Activated naive CD4-positive, alpha-beta T cell treated with anti-CD3 and anti-CD28 coated beads, Interleukin-2, amount 50 U/mL, for 24 hours (primary cell): ENCODE measurements at regions not wholly inside any gene's neighbourhood (a gene's known extent, or its start where the extent isn't known, plus 50 kb on each side); places are given as distances from the start of the nearest gene placed in this dataset.
"Not testable (repeated sequence)": the region's sequence is repeated elsewhere in the genome, so short reads cannot be mapped to it uniquely, and the experiment has no call there.

Experiments used
- H3K27ac Mint-ChIP-seq: one replicate; pipeline ENCODE4 v1.8.0; 2021; ENCODE audit warnings: mild to moderate bottlenecking, mixed read lengths
- H3K27me3 Mint-ChIP-seq: one replicate; pipeline ENCODE4 v1.8.0; 2021; ENCODE audit warnings: mixed read lengths
- H3K36me3 Mint-ChIP-seq: one replicate; pipeline ENCODE4 v1.8.0; 2021; ENCODE audit warnings: mixed read lengths
- H3K4me1 Mint-ChIP-seq: one replicate; pipeline ENCODE4 v1.8.0; 2021; ENCODE audit warnings: mixed read lengths
- H3K4me3 Mint-ChIP-seq: one replicate; pipeline ENCODE4 v1.8.0; 2021; ENCODE audit warnings: mild to moderate bottlenecking, mixed read lengths
- H3K9me3 Mint-ChIP-seq: one replicate; pipeline ENCODE4 v1.8.0; 2021; ENCODE audit warnings: mixed read lengths

GRCh38 chr2:4914551-4914950, 777.6 kb upstream of the SOX11 start:
- no peak overlapping the region for H3K27ac Mint-ChIP-seq
- no peak overlapping the region for H3K4me3 Mint-ChIP-seq
- H3K36me3 Mint-ChIP-seq, result no peaks in the 10 kb centered on the region
- H3K27me3 Mint-ChIP-seq, result no peaks in the 10 kb centered on the region
- no peaks in the 10 kb centered on the region for H3K4me1 Mint-ChIP-seq
- H3K9me3 Mint-ChIP-seq, result peaks cover 5% of the 10 kb centered on the region

DNA sequence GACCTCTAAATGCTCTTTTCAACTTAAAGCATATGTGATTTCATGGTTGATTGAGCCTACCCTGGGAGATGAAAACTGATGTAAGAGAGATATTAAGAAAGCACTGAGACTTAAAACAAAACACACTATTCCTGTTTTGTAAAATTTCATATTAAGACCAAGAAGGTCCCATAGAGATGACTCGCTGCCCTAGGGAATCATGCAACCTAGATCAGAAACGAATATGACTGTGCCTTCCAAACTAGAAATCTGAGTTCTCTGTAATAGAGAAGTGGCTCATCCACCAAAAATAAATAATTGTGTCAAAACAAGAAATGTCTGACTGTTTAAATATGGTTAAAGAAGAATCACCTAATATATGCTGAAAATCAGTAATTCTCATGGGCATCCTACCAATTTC, 776.8 kb upstream of the SOX11 start:
- no peak overlapping the region for H3K27ac Mint-ChIP-seq
- no peaks in the 10 kb centered on the region for H3K36me3 Mint-ChIP-seq
- no peak overlapping the region for H3K4me3 Mint-ChIP-seq
- H3K9me3 Mint-ChIP-seq, result peaks cover 5% of the 10 kb centered on the region
- H3K27me3 Mint-ChIP-seq, result no peaks in the 10 kb centered on the region
- no peaks in the 10 kb centered on the region for H3K4me1 Mint-ChIP-seq

GRCh38 chr2:4916094-4916493, 776.1 kb upstream of the SOX11 start:
- no peak overlapping the region for H3K27ac Mint-ChIP-seq
- H3K4me1 Mint-ChIP-seq, result no peaks in the 10 kb centered on the region
- H3K27me3 Mint-ChIP-seq, result no peaks in the 10 kb centered on the region
- no peak overlapping the region for H3K4me3 Mint-ChIP-seq
- peaks cover 5% of the 10 kb centered on the region for H3K9me3 Mint-ChIP-seq
- H3K36me3 Mint-ChIP-seq, result no peaks in the 10 kb centered on the region

- no peak overlapping the region for H3K4me3 Mint-ChIP-seq
- H3K27me3 Mint-ChIP-seq, result no peaks in the 10 kb centered on the region
- H3K9me3 Mint-ChIP-seq, result no peaks in the 10 kb centered on the region
- H3K36me3 Mint-ChIP-seq, result no peaks in the 10 kb centered on the region
- H3K27ac Mint-ChIP-seq, result no peak overlapping the region
- no peaks in the 10 kb centered on the region for H3K4me1 Mint-ChIP-seq
Measured at GRCh38 chr2:4930704-4931103, 761.5 kb upstream of the SOX11 start.

DNA sequence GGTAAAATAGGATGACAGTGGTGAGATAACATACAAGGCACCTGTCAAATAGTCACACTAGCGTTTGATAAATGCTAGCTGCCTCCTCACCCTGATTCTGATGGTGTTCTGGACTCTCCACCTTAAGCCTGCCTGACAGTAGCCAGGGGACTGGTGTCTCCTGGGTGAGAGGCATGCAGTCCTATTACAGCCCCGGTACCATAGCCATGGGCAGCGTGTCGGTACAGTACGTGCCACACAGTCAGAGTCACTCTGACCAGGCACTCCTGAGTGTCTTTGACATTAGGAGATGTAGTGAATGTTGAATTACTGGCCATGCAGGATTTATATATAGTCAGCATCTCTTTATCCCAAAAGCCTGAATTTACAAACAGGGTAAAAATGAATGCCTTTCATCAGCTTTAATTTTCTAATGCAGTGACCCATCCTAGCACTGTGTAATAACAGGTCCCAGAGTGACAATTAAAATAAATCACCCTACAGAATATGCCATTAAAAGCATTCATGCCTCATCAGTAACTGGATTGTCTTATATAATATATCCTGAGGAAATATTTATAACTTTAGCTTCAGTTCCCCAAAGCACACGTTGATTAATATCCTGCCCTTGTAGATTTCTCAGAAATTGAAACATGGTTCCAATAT, 760.3 kb upstream of the SOX11 start:
- Mint-ChIP-seq H3K27me3 (no peaks in the 10 kb centered on the region), H3K4me3 (no peak overlapping the region), H3K36me3 (no peaks in the 10 kb centered on the region), H3K4me1 (no peaks in the 10 kb centered on the region), H3K27ac (no peak overlapping the region), H3K9me3 (no peaks in the 10 kb centered on the region)

- not testable (repeated sequence) for H3K9me3 Mint-ChIP-seq, H3K4me1 Mint-ChIP-seq, H3K27ac Mint-ChIP-seq, H3K36me3 Mint-ChIP-seq, H3K27me3 Mint-ChIP-seq, H3K4me3 Mint-ChIP-seq
Measured at GRCh38 chr2:4935291-4935690, 756.9 kb upstream of the SOX11 start.

DNA sequence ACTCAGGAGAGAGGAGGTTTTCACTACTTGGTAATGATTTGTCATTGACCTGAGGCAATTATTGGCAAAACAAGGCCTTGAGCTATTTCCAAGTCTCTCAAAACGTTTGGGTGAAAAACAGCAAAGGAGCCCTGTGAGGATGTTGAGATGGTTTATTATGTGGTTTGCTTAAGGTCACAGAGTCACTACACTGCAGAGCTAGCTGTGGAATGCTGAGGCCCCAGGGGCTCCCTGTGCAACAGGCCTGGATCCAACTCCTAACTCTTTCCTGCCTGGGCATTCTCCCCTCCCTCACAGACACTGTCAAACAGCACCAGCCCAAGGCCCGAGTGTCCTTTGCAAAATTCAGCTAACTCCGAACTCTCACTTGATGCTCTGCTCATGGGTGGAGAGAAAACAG, 754.6 kb upstream of the SOX11 start:
- Mint-ChIP-seq H3K4me1 (no peaks in the 10 kb centered on the region), H3K36me3 (peaks cover 1% of the 10 kb centered on the region), H3K27ac (no peak overlapping the region), H3K9me3 (peaks cover 5% of the 10 kb centered on the region), H3K4me3 (no peak overlapping the region), H3K27me3 (no peaks in the 10 kb centered on the region)

- no peak overlapping the region for H3K27ac Mint-ChIP-seq
- peaks cover 1% of the 10 kb centered on the region for H3K36me3 Mint-ChIP-seq
- H3K27me3 Mint-ChIP-seq, result no peaks in the 10 kb centered on the region
- no peaks in the 10 kb centered on the region for H3K4me1 Mint-ChIP-seq
- H3K9me3 Mint-ChIP-seq, result peaks cover 5% of the 10 kb centered on the region
- H3K4me3 Mint-ChIP-seq, result no peak overlapping the region
Measured at GRCh38 chr2:4938206-4938605, 754.0 kb upstream of the SOX11 start.

DNA sequence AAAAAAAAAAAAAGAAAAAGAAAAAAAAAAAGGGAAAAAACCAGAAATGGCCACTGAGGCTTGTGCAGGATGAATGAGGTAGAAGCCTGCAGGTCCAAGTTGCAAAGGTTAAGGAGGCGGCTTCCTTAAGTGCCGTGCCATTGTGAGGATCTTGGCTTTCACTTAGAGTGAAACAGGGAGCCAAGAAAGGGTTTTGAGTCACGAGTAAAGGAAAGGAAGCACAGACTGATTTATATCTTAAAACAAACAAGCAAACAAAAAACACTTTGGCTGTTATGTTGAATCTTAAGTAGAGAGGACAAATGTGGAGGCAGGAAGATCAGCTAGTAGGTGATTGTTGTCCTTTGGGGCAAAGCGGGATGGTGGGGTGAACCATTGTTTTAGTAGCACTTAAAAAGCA, 749.7 kb upstream of the SOX11 start:
- Mint-ChIP-seq H3K4me1 (no peaks in the 10 kb centered on the region), H3K27ac (no peak overlapping the region), H3K4me3 (no peak overlapping the region), H3K9me3 (peaks cover 5% of the 10 kb centered on the region), H3K36me3 (peaks cover 1% of the 10 kb centered on the region), H3K27me3 (no peaks in the 10 kb centered on the region)

DNA sequence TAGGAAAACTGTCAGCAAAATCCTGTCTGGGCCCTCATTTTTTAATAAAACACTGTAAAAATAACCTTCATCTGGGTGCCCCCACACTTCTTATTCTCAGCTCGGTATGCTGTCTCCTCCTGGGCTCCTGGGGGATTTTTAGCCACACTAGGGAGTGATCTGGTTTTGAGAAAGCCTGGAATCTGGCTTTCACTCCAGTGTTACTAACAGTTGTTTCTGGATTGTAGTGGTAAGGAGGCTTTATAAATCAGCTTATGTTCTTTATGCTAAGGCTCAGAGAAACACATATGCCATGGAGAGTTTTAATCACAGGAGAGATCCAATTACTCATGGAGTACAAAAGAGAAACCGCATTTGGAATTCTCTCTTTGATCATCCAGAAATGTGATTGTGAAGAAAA, 744.3 kb upstream of the SOX11 start:
- no peaks in the 10 kb centered on the region for H3K27me3 Mint-ChIP-seq
- H3K4me3 Mint-ChIP-seq, result no peak overlapping the region
- no peaks in the 10 kb centered on the region for H3K4me1 Mint-ChIP-seq
- no peaks in the 10 kb centered on the region for H3K9me3 Mint-ChIP-seq
- H3K36me3 Mint-ChIP-seq, result no peaks in the 10 kb centered on the region
- no peak overlapping the region for H3K27ac Mint-ChIP-seq

DNA sequence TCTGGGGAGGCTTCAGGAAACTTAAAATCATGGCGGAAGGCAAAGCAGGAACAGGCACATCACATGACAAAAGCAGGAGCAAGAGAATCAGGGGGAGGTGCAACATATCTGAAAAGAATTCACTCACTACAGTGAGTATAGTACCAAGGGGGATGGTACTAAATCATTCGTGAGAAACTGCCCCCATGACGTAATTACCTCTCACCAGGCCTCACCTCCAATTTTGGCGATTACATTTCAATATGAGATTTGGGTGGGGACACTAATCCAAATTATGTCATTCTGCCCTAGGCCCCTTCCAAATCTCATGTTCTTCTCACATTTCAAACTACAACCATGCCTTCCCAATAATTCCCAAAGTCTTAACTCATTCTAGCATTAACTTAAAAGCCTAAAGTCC, 740.8 kb upstream of the SOX11 start:
- Mint-ChIP-seq H3K4me3 (no peak overlapping the region), H3K27ac (no peak overlapping the region), H3K27me3 (no peaks in the 10 kb centered on the region), H3K36me3 (no peaks in the 10 kb centered on the region), H3K4me1 (no peaks in the 10 kb centered on the region), H3K9me3 (no peaks in the 10 kb centered on the region)

GRCh38 chr2:4959219-4959618, 733.0 kb upstream of the SOX11 start:
- Mint-ChIP-seq H3K27me3 (no peaks in the 10 kb centered on the region), H3K4me3 (no peak overlapping the region), H3K36me3 (no peaks in the 10 kb centered on the region), H3K4me1 (no peaks in the 10 kb centered on the region), H3K9me3 (no peaks in the 10 kb centered on the region), H3K27ac (no peak overlapping the region)

DNA sequence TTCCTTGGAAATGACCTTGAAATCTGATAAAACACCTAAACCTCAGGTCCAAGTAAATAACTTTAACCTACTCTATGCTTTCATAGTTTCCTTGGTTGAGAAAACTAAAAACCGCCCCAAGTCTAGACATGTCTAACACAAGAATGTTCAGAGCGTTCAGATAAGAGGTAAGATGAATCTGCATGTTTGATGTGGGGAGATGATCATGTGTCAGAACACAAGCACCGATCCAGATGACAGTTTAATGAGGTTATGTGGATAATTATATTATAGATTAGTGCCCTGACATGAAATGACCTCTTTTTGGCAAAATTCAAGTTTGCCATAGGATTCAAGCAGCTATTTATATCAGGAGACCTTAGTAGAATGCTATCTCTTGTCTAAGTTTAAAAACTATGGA, 729.8 kb upstream of the SOX11 start:
- Mint-ChIP-seq H3K9me3 (no peaks in the 10 kb centered on the region), H3K36me3 (no peaks in the 10 kb centered on the region), H3K4me3 (no peak overlapping the region), H3K4me1 (no peaks in the 10 kb centered on the region), H3K27me3 (no peaks in the 10 kb centered on the region), H3K27ac (no peak overlapping the region)

DNA sequence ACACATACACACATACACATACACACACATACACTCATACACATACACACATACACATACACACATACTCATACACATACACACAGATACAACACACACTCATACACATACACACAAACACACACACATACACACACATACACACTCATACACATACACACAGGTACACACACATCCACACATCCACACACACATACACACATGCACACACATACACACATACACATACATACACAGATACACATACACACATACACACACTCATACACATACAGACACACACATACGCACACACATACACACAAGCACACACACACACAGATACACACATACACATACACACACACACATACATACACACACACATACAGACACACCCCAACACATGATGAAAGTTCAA, 729.1 kb upstream of the SOX11 start:
- Mint-ChIP-seq H3K4me1 (no peaks in the 10 kb centered on the region), H3K27me3 (no peaks in the 10 kb centered on the region), H3K27ac (no peak overlapping the region), H3K4me3 (no peak overlapping the region), H3K9me3 (no peaks in the 10 kb centered on the region), H3K36me3 (no peaks in the 10 kb centered on the region)

DNA sequence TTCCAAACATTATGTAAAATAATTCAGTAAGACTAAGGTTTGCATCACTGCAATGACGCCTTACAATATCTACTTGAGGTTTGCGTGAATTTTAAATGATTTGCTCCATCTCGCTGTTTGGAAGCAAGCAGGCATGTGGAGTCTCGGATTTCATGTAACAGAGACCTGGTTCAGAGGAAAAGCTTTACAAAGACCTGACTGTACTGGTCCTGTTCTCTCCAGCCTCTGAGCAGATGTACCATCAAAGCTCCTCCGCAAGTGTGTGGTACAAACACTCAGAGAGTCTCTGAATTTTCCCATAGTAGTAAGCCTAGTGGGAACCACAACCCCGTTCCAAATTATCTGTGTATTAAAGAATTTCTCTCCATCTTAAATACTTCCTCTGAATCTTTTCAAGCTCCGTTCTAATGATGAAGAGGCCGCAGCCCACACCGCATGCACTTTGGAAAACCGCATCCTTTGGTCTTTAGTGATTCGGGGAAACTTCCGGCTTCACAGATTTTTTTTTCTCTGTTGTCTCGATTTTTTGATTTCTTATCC, 728.1 kb upstream of the SOX11 start:
- H3K27me3 Mint-ChIP-seq, result no peaks in the 10 kb centered on the region
- no peaks in the 10 kb centered on the region for H3K4me1 Mint-ChIP-seq
- no peaks in the 10 kb centered on the region for H3K36me3 Mint-ChIP-seq
- H3K27ac Mint-ChIP-seq, result no peak overlapping the region
- no peaks in the 10 kb centered on the region for H3K9me3 Mint-ChIP-seq
- H3K4me3 Mint-ChIP-seq, result no peak overlapping the region

DNA sequence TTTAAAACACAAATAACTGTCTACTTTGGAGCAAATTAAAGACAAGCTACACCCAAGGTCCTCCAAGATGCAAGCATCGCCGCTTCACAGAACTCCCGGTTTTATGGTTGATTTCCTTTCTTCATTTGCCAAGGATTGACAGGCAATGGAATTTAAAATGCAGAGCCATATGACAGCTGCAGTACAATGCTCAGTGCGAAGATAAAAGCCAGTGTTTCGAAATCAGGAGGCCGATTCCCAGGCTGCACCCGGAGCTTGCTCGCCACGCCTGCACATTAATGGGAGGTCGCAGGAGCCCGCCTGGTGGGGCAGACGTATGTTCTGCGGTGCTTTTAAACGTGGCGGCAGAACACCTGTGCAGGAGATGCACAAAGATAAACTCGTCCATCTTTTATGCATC, 727.6 kb upstream of the SOX11 start:
- no peaks in the 10 kb centered on the region for H3K27me3 Mint-ChIP-seq
- no peak overlapping the region for H3K27ac Mint-ChIP-seq
- H3K9me3 Mint-ChIP-seq, result no peaks in the 10 kb centered on the region
- no peak overlapping the region for H3K4me3 Mint-ChIP-seq
- no peaks in the 10 kb centered on the region for H3K36me3 Mint-ChIP-seq
- H3K4me1 Mint-ChIP-seq, result no peaks in the 10 kb centered on the region
